Erythroblast (primary cell): ENCODE measurements at regions not wholly inside any gene's neighbourhood (a gene's known extent, or its start where the extent isn't known, plus 50 kb on each side); places are given as distances from the start of the nearest gene placed in this dataset.
"Not testable (repeated sequence)": the region's sequence is repeated elsewhere in the genome, so short reads cannot be mapped to it uniquely, and the experiment has no call there.

Source experiments
- DNase-seq, 2 experiments: peaks; one replicate each; lab custom pipeline; 2025; lab: John Stamatoyannopoulos, UW
- GATA1 ChIP-seq: IDR thresholded peaks from 2 replicates; pipeline ENCODE4 v1.6.1; 2011; ENCODE audit warnings: low read depth, mild to moderate bottlenecking, control low read depth, low read length, moderate library complexity
- POLR2A ChIP-seq: IDR thresholded peaks from 2 replicates; pipeline ENCODE4 v1.6.1; 2011; ENCODE audit warnings: mild to moderate bottlenecking, low read length

- no peak for DNase-seq
- TF ChIP-seq GATA1 (no peak), POLR2A (no peak)
Observed at GRCh38 chr5:53394808-53395207, 85.6 kb upstream of the FST start.

GRCh38 chr5:53397141-53397757, 83.2 kb upstream of the FST start:
- TF ChIP-seq POLR2A: no peak
- DNase-seq: peak in 1 of 2 experiments; percentile 20

- peak in 1 of 2 experiments; percentile 4 for DNase-seq
- TF ChIP-seq POLR2A: no peak
- TF ChIP-seq GATA1: no peak
Observed at GRCh38 chr5:53397845-53398244, 82.6 kb upstream of the FST start.

- DNase-seq: no peak
- TF ChIP-seq GATA1: no peak
- no peak for TF ChIP-seq POLR2A
Observed at GRCh38 chr5:53399926-53400697, 80.3 kb upstream of the FST start.

- no peak for DNase-seq
- TF ChIP-seq POLR2A (no peak), GATA1 (no peak)
Observed at GRCh38 chr5:53403291-53403690, 77.1 kb upstream of the FST start.

- TF ChIP-seq POLR2A (no peak), GATA1 (no peak)
- no peak for DNase-seq
Observed at GRCh38 chr5:53403758-53404157, 76.7 kb upstream of the FST start.

GRCh38 chr5:53405396-53405795, 75.0 kb upstream of the FST start:
- TF ChIP-seq GATA1 (no peak), POLR2A (no peak)
- no peak for DNase-seq

- no peak for DNase-seq
- TF ChIP-seq POLR2A (no peak), GATA1 (no peak)
Observed at GRCh38 chr5:53406630-53407316, 73.7 kb upstream of the FST start.

- no peak for DNase-seq
- no peak for TF ChIP-seq GATA1
- TF ChIP-seq POLR2A: no peak
Observed at GRCh38 chr5:53407373-53407772, 73.1 kb upstream of the FST start.

GRCh38 chr5:53411388-53411787, 69.0 kb upstream of the FST start:
- TF ChIP-seq POLR2A (no peak), GATA1 (no peak)
- DNase-seq: no peak

- DNase-seq: not testable (repeated sequence)
Observed at GRCh38 chr5:53412499-53412898, 67.9 kb upstream of the FST start.

- TF ChIP-seq GATA1: no peak
- no peak for TF ChIP-seq POLR2A
- DNase-seq: no peak
Observed at GRCh38 chr5:53416144-53416738, 64.2 kb upstream of the FST start.

- no peak for DNase-seq
Observed at GRCh38 chr5:53418409-53418808, 62.0 kb upstream of the FST start.

GRCh38 chr5:53418826-53419658, 61.4 kb upstream of the FST start:
- no peak for DNase-seq
- TF ChIP-seq GATA1: no peak

More at GRCh38 chr5:53418409-53418808, 62.0 kb upstream of the FST start:
- TF ChIP-seq POLR2A (no peak), GATA1 (no peak)
